ENCODE measurements at regions not wholly inside any gene's neighbourhood (a gene's known extent, or its start where the extent isn't known, plus 50 kb on each side); places are given as distances from the start of the nearest gene placed in this dataset.
"Not testable (repeated sequence)": the region's sequence is repeated elsewhere in the genome, so short reads cannot be mapped to it uniquely, and the experiment has no call there.

DNA sequence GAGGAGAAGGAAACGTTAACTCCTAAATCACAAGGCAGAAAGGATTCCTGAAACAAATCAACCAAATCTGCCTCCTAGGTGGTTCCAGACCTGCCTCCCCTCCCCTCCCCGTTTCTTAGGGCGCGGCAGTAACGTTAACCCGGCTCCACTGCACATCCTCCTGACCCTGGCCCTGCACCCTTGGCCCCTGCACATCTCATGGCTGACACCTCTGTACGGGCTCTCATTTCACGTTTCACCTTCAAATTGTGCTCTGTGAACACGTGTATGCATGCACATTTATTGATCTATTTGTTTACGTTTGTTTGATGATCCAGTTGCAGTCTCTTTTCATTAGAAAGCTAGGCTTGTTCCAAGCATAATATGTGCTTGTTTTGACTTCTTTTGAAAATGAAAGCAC, 358.1 kb downstream of the ADGRD1 start:
- H3K4me1 ChIP-seq = no peaks in the 10 kb centered on the region
- no peaks in the 10 kb centered on the region for H3K36me3 ChIP-seq
- 17 to 39% methylated on average over 10 of the region's 10 CpGs for WGBS, 2 donors
- H3K9me3 ChIP-seq = no peaks in the 10 kb centered on the region
- no peak overlapping the region for H3K4me3 ChIP-seq
- H3K27ac ChIP-seq = no peak overlapping the region
- DNase-seq = no peak
- intact Hi-C loops (cut with DNase I) = no loop called here
- no peak for TF ChIP-seq POLR2AphosphoS5 (IDR thresholded peaks at IDR 0.05)
- no peak for TF ChIP-seq EP300 (IDR thresholded peaks at IDR 0.05)
- TF ChIP-seq POLR2A (IDR thresholded peaks at IDR 0.05) = no peak
- TF ChIP-seq, protein P1, sequence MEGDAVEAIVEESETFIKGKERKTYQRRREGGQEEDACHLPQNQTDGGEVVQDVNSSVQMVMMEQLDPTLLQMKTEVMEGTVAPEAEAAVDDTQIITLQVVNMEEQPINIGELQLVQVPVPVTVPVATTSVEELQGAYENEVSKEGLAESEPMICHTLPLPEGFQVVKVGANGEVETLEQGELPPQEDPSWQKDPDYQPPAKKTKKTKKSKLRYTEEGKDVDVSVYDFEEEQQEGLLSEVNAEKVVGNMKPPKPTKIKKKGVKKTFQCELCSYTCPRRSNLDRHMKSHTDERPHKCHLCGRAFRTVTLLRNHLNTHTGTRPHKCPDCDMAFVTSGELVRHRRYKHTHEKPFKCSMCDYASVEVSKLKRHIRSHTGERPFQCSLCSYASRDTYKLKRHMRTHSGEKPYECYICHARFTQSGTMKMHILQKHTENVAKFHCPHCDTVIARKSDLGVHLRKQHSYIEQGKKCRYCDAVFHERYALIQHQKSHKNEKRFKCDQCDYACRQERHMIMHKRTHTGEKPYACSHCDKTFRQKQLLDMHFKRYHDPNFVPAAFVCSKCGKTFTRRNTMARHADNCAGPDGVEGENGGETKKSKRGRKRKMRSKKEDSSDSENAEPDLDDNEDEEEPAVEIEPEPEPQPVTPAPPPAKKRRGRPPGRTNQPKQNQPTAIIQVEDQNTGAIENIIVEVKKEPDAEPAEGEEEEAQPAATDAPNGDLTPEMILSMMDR (IDR thresholded peaks at IDR 0.05) = no peak
- H3K27me3 ChIP-seq = peaks cover 0 to 17% (median 12%) of the 10 kb centered on the region in 3 donors

DNA sequence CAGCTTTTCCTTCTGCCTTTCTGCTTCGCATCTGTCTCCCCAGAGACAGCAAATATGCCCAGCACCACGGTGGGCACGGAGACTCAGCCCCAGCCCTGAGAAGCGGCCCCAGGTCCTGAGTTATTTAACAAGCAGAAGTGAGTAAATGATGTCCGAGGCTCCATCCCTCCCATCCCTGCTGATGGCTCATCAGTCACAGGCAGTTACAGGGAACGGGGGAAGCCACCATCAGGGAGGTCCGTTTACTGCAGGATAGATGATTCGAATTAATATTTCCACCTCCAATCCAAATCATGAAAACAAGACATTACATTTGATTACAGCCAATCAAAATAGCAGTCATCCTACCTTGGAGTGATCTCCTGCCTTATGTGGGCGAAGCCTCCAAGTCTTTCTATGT, 358.7 kb downstream of the ADGRD1 start:
- peaks cover 0 to 17% (median 12%) of the 10 kb centered on the region in 3 donors for H3K27me3 ChIP-seq
- H3K9me3 ChIP-seq; H3K4me1 ChIP-seq; H3K27ac ChIP-seq; H3K4me3 ChIP-seq; H3K36me3 ChIP-seq; DNase-seq; intact Hi-C loops (cut with DNase I): not testable (repeated sequence)
- 65 to 66% methylated on average over 8 to 9 of the region's 9 CpGs for WGBS, 2 donors

DNA sequence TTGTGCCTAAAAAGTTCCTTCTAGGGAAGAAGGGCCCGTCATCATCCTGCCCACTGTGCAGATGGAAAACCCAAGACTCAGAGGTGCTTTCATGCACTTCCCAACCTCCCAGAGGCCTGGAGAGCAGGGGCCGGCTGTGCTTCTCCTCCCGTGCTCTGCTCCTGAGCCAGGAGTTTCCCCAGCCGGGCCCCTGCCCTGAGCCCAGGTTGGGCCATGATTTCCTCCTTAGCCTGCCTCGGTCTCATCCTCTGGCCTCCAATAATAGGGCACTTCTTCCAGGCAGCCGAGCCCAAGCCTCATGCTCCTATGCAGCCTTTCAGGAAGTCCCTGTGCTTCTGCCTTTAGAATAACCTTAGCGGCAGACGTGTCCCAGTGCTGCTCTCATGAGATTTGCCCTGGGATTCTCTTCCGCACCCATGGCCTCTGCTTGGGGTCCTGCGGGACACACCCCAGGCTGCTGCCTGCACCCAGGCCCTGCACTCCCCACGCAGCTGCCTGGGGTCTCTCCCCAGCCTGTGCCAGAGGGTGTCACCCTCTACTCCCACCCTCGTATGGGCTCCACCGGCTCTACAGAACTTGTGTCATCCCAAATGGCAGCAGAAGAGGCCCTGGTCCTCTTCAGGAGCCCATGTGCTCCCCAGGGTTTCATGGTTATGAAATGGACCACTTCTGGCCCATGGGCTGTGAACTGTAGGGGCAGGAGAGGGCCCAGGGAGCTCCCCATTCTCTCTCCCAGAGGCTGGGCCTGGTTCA, 359.3 kb downstream of the ADGRD1 start:
- Histone ChIP-seq H3K4me1 (no peaks in the 10 kb centered on the region), H3K27ac (no peak overlapping the region), H3K4me3 (no peak overlapping the region), H3K27me3 (peaks cover 0 to 17% (median 12%) of the 10 kb centered on the region in 3 donors), H3K36me3 (no peaks in the 10 kb centered on the region), H3K9me3 (no peaks in the 10 kb centered on the region)
- no peak for TF ChIP-seq EP300 (IDR thresholded peaks at IDR 0.05)
- TF ChIP-seq, protein P1 (IDR thresholded peaks at IDR 0.05) = no peak
- no peak for TF ChIP-seq POLR2A (IDR thresholded peaks at IDR 0.05)
- no peak for TF ChIP-seq POLR2AphosphoS5 (IDR thresholded peaks at IDR 0.05)
- 82 to 84% methylated on average over 13 of the region's 13 CpGs for WGBS, 2 donors
- no peak for DNase-seq
- intact Hi-C loops (cut with DNase I) = no loop called here

DNA sequence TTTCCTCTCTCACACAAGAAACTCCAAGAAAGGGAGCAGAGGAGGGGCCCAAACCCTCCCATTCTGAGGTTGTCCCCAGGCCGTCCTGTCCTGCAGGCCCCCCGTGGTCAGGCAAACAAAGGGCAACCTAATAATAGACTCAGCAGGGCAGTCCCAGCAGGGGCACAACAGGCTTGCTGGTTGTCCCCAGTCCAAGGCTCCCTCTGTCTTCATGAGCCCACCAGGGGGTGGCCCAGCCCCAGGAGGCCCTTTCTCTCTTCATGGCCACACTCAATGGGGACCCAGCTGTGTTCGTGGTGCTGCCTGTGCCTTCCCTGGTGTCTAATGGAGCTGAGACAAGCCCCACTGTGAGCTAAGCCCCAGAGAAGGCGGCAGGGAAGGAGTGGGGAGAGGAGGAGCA, 359.9 kb downstream of the ADGRD1 start:
- no peak for DNase-seq
- Histone ChIP-seq H3K9me3 (no peaks in the 10 kb centered on the region), H3K27ac (no peak overlapping the region), H3K4me3 (no peak overlapping the region), H3K36me3 (no peaks in the 10 kb centered on the region), H3K4me1 (no peaks in the 10 kb centered on the region), H3K27me3 (peaks cover 0 to 17% (median 12%) of the 10 kb centered on the region in 3 donors)
- WGBS, 2 donors = 46 to 55% methylated on average over 4 of the region's 4 CpGs
- TF ChIP-seq, protein P1 (IDR thresholded peaks at IDR 0.05) = no peak
- no peak for TF ChIP-seq POLR2A (IDR thresholded peaks at IDR 0.05)
- no peak for TF ChIP-seq EP300 (IDR thresholded peaks at IDR 0.05)
- no peak for TF ChIP-seq POLR2AphosphoS5 (IDR thresholded peaks at IDR 0.05)
- intact Hi-C loops (cut with DNase I) = no loop called here

DNA sequence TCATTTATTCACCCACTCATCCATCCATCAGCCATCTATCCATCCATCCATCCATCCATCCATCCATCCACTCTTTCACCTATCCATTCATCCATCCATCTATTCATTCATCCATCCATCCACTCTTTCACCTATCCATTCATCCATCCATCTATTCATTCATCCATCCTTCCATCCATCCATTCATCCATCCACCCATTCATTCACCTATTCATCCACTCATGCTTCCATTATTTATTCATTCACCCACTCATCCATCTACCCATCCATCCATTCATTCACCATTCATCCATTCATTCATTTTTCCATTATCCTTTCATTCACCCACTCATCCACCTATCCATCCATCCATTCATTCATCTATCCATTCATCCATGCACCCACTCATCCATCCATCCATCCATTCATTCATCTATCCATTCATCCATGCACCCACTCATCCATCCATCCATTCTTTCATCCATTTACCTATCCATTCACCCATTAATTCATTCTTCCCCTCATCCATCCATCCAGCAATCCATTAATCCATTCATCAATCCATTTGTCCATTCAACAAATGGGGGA, 360.9 kb downstream of the ADGRD1 start:
- no peak overlapping the region for H3K27ac ChIP-seq
- H3K4me3 ChIP-seq = no peak overlapping the region
- intact Hi-C loops (cut with DNase I) = no loop called here
- no peaks in the 10 kb centered on the region for H3K4me1 ChIP-seq
- H3K27me3 ChIP-seq = peaks cover 0 to 17% (median 12%) of the 10 kb centered on the region in 3 donors
- no peaks in the 10 kb centered on the region for H3K36me3 ChIP-seq
- H3K9me3 ChIP-seq = no peaks in the 10 kb centered on the region
- TF ChIP-seq EP300 (IDR thresholded peaks at IDR 0.05) (no peak), POLR2AphosphoS5 (IDR thresholded peaks at IDR 0.05) (no peak), POLR2A (IDR thresholded peaks at IDR 0.05) (no peak)
- TF ChIP-seq, protein P1 (IDR thresholded peaks at IDR 0.05) = no peak
- DNase-seq = no peak
